ENCODE measurements at regions not wholly inside any gene's neighbourhood (a gene's known extent, or its start where the extent isn't known, plus 50 kb on each side); places are given as distances from the start of the nearest gene placed in this dataset.

GRCh38 chrX:4841216-4841745, 1127.8 kb upstream of the PRKX start:
- ChIA-PET POLR2A (no interaction called here), CTCF (no interaction called here)
- no peak for TF ChIP-seq ARNT (IDR thresholded peaks at IDR 0.05)
- TF ChIP-seq HDGF (IDR thresholded peaks at IDR 0.05; ENCODE audit: borderline replicate concordance), result no peak
- TF ChIP-seq TARDBP (IDR thresholded peaks at IDR 0.05), result no peak
- TF ChIP-seq SUZ12 (IDR thresholded peaks at IDR 0.05), result no peak
- TF ChIP-seq L3MBTL2 (conservative IDR thresholded peaks at IDR 0.05), result no peak
- TF ChIP-seq NFRKB (IDR thresholded peaks at IDR 0.05), result no peak
- no peak for DNase-seq (ENCODE audit: extremely low spot score)

- ChIA-PET POLR2A (no interaction called here), CTCF (no interaction called here)
- TF ChIP-seq ELF4 (IDR thresholded peaks at IDR 0.05), result no peak
- no peak for TF ChIP-seq TARDBP (IDR thresholded peaks at IDR 0.05)
- no peak for TF ChIP-seq ZNF384 (IDR thresholded peaks at IDR 0.05)
- TF ChIP-seq PKNOX1 (IDR thresholded peaks at IDR 0.05), result no peak
- TF ChIP-seq SP1 (IDR thresholded peaks at IDR 0.05), result no peak
- no peak for TF ChIP-seq L3MBTL2 (conservative IDR thresholded peaks at IDR 0.05)
- no peak for TF ChIP-seq CTBP1 (IDR thresholded peaks at IDR 0.05; ENCODE audit: borderline replicate concordance)
- no peak for TF ChIP-seq FOXA1 (IDR thresholded peaks at IDR 0.05)
- no peak for TF ChIP-seq FOXK2 (IDR thresholded peaks at IDR 0.05)
- no peak for TF ChIP-seq NFRKB (IDR thresholded peaks at IDR 0.05)
- no peak for DNase-seq (ENCODE audit: extremely low spot score)
Measured at GRCh38 chrX:4831574-4831973, 1118.1 kb upstream of the PRKX start.

GRCh38 chrX:4830880-4831557, 1117.6 kb upstream of the PRKX start:
- CTCF ChIA-PET, result no interaction called here
- POLR2A ChIA-PET, result no interaction called here
- TF ChIP-seq BHLHE40 (IDR thresholded peaks at IDR 0.05; ENCODE audit: borderline replicate concordance) (no peak), FOXM1 (IDR thresholded peaks at IDR 0.05; ENCODE audit: borderline replicate concordance) (no peak), FOXK2 (IDR thresholded peaks at IDR 0.05) (no peak), CTBP1 (IDR thresholded peaks at IDR 0.05; ENCODE audit: borderline replicate concordance) (no peak), NFRKB (IDR thresholded peaks at IDR 0.05) (no peak), LEF1 (IDR thresholded peaks at IDR 0.05; ENCODE audit: borderline replicate concordance) (no peak), HDGF (IDR thresholded peaks at IDR 0.05; ENCODE audit: borderline replicate concordance) (no peak), FOXA1 (IDR thresholded peaks at IDR 0.05) (no peak), PKNOX1 (IDR thresholded peaks at IDR 0.05) (no peak), TARDBP (IDR thresholded peaks at IDR 0.05) (no peak), SP1 (IDR thresholded peaks at IDR 0.05) (no peak)
- DNase-seq (ENCODE audit: extremely low spot score), result no peak

- DNase-seq (ENCODE audit: extremely low spot score), result no peak
- TF ChIP-seq ELF4 (IDR thresholded peaks at IDR 0.05) (no peak), PKNOX1 (IDR thresholded peaks at IDR 0.05) (no peak), FOXK2 (IDR thresholded peaks at IDR 0.05) (no peak), FOXM1 (IDR thresholded peaks at IDR 0.05; ENCODE audit: borderline replicate concordance) (no peak), SUZ12 (IDR thresholded peaks at IDR 0.05) (no peak), FOXA1 (IDR thresholded peaks at IDR 0.05) (no peak), BHLHE40 (IDR thresholded peaks at IDR 0.05; ENCODE audit: borderline replicate concordance) (no peak), NFRKB (IDR thresholded peaks at IDR 0.05) (no peak), LEF1 (IDR thresholded peaks at IDR 0.05; ENCODE audit: borderline replicate concordance) (no peak)
- CTCF ChIA-PET, result no interaction called here
- POLR2A ChIA-PET, result no interaction called here
Measured at GRCh38 chrX:4825550-4825949, 1112.1 kb upstream of the PRKX start.

GRCh38 chrX:4809571-4809970, 1096.1 kb upstream of the PRKX start:
- POLR2A ChIA-PET, result no interaction called here
- TF ChIP-seq BHLHE40 (IDR thresholded peaks at IDR 0.05; ENCODE audit: borderline replicate concordance) (no peak), CTBP1 (IDR thresholded peaks at IDR 0.05; ENCODE audit: borderline replicate concordance) (no peak), ELF4 (IDR thresholded peaks at IDR 0.05) (no peak), FOXA1 (IDR thresholded peaks at IDR 0.05) (no peak), LEF1 (IDR thresholded peaks at IDR 0.05; ENCODE audit: borderline replicate concordance) (no peak), ZNF384 (IDR thresholded peaks at IDR 0.05) (no peak), L3MBTL2 (conservative IDR thresholded peaks at IDR 0.05) (no peak), ARNT (IDR thresholded peaks at IDR 0.05) (no peak)
- DNase-seq (ENCODE audit: extremely low spot score), result no peak
- CTCF ChIA-PET, result no interaction called here

GRCh38 chrX:4805502-4805901, 1092.1 kb upstream of the PRKX start:
- DNase-seq (ENCODE audit: extremely low spot score), result no peak
- POLR2A ChIA-PET, result no interaction called here
- TF ChIP-seq SUZ12 (IDR thresholded peaks at IDR 0.05) (no peak), FOXM1 (IDR thresholded peaks at IDR 0.05; ENCODE audit: borderline replicate concordance) (no peak), BHLHE40 (IDR thresholded peaks at IDR 0.05; ENCODE audit: borderline replicate concordance) (no peak), NFRKB (IDR thresholded peaks at IDR 0.05) (no peak), HDGF (IDR thresholded peaks at IDR 0.05; ENCODE audit: borderline replicate concordance) (no peak), LEF1 (IDR thresholded peaks at IDR 0.05; ENCODE audit: borderline replicate concordance) (no peak), TARDBP (IDR thresholded peaks at IDR 0.05) (no peak), ARNT (IDR thresholded peaks at IDR 0.05) (no peak)
- CTCF ChIA-PET, result no interaction called here

- POLR2A ChIA-PET, result no interaction called here
- TF ChIP-seq SUZ12 (IDR thresholded peaks at IDR 0.05), result no peak
- TF ChIP-seq FOXA1 (IDR thresholded peaks at IDR 0.05), result no peak
- TF ChIP-seq NFRKB (IDR thresholded peaks at IDR 0.05), result no peak
- TF ChIP-seq SP1 (IDR thresholded peaks at IDR 0.05), result no peak
- no peak for TF ChIP-seq FOXK2 (IDR thresholded peaks at IDR 0.05)
- no peak for TF ChIP-seq L3MBTL2 (conservative IDR thresholded peaks at IDR 0.05)
- no peak for TF ChIP-seq PKNOX1 (IDR thresholded peaks at IDR 0.05)
- TF ChIP-seq HDGF (IDR thresholded peaks at IDR 0.05; ENCODE audit: borderline replicate concordance), result no peak
- TF ChIP-seq TARDBP (IDR thresholded peaks at IDR 0.05), result no peak
- no peak for TF ChIP-seq CTBP1 (IDR thresholded peaks at IDR 0.05; ENCODE audit: borderline replicate concordance)
- no peak for TF ChIP-seq LEF1 (IDR thresholded peaks at IDR 0.05; ENCODE audit: borderline replicate concordance)
- no peak for DNase-seq (ENCODE audit: extremely low spot score)
- CTCF ChIA-PET, result no interaction called here
Measured at GRCh38 chrX:4800756-4801155, 1087.3 kb upstream of the PRKX start.
